Myocyte (in vitro differentiated cells): ENCODE measurements at regions not wholly inside any gene's neighbourhood (a gene's known extent, or its start where the extent isn't known, plus 50 kb on each side); places are given as distances from the start of the nearest gene placed in this dataset.
"Not testable (repeated sequence)": the region's sequence is repeated elsewhere in the genome, so short reads cannot be mapped to it uniquely, and the experiment has no call there.

Experiments
- DNase-seq: peaks from one replicate; pipeline ENCODE4 v3.0.0-alpha.2; 2012; ENCODE audit warnings: low read depth

- DNase-seq: no peak
Measured at GRCh38 chr6:81969814-81970213, 217.3 kb upstream of the TENT5A start.

DNA sequence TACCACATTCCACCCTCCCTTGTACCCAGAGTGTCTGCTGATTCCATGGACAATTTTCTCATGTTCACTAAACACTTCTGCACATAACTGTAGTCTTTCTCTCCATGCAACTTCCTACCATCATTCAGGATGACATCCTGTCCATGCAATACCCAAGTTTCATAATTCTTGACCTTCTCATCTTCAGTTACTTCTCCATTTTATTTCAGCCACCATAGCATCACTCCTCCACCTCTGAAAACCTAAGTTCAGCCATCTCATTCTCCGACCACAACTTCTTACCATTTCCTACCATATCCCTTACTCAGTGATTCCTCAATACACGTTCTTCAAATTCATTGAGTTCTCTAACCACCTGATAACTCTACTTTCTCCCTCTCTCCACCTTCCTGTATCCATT is 216.5 kb upstream of the TENT5A start:
- DNase-seq: no peak

DNA sequence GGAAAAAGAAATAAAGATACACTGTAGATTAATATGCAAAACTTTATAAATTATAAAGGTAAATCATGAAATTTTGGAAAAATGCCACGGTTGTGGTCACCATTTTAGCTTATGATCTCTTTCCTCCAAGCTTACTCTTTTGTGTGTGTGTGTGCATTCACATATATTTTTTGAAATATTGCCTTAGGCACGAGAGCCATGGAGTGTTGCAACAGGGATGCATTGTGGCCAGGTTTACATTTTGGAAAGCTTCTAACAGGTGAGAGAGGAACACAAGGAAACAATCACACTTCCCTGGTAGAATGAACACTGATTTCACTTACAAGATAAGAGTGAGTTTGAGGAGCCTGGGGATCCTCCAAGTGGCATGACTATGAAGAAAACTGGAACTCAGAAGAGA is 214.5 kb upstream of the TENT5A start:
- DNase-seq: no peak

DNA sequence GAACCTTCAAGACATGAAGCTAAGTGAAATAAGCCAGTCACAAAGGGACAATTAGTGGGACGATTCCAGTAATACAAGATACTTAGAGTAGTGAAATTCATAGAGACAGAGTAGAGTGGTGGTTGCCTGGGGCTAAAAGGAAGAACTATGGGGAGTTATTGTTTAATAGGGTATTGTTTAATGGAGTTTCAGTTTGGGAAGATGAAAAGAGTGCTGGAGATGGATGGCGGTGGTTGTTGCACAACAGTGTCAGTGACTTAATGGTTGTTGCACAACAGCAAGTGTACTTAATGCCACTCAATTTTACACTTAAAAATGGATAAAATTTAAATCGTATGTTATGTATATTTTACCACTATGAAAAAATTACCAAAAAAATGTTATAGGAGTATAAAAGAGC is 209.7 kb upstream of the TENT5A start:
- DNase-seq: no peak

DNA sequence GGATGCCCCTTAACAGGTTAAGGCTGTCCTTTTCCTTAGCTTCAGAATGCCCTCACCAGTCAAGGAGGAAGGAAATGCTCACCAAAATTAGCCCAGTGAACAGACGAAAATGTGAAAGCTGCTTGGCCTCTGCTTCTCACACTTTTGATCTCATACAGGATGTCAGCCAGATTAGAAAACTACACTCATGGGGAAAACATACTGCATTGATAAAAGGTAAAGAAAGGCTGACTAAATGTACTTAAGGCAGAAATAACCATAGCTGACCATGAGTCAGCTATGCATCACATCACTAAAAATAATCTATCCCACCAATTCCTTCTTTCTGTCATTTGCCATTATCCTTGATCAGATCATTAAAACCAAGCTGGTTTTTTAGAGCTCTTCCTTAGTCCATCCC is 198.4 kb upstream of the TENT5A start:
- DNase-seq: no peak

DNA sequence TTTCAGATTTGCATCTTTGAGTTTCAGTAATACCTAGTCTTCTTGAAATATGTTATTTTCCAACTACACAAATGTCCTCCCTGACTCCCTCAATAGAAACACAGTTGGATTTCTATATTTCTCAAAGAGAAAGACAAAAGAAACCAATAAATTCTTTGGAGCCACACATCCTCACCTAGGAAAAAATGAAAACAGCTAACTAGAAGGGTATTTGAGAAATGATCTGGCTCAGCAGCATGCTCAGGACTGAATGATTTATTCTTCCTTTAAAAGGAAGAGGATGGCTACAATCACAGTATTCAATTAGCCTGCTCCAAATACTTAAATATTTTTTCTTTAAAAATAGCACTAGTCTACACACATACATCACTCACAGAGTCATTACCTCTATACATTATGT is 196.4 kb upstream of the TENT5A start:
- DNase-seq: no peak

- DNase-seq: not testable (repeated sequence)
Measured at GRCh38 chr6:81948196-81948595, 195.7 kb upstream of the TENT5A start.

DNA sequence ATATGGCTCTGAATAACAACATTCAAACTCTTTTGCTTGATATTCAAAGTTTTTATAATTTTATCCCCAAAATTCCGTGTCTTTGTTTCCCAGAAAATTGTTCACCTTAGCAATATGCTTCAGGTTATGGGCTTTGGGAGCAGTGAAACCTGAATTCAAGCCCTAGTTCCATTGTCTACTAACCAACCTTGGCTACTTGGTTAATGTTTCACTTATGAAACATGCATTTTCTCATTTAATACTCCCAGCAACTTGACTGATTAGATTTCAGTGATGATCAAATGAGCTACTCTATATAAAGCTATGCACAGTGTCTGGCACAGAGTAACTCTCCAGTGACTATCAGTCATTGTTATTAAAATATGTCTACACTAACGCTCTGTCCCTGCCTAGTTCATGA is 192.2 kb upstream of the TENT5A start:
- no peak for DNase-seq

DNA sequence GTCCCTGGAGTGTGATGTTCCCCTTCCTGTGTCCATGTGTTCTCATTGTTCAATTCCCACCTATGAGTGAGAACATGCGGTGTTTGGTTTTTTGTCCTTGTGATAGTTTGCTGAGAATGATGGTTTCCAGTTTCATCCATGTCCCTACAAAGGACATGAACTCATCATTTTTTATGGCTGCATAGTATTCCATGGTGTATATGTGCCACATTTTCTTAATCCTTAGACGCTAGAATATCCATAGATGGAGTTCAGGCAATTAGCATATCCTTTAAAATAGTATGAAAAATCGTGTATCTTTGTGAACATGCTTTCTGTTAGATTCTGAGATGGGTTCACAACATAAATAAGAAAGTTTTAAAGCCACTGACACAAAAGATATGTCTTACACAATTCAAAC is 190.4 kb upstream of the TENT5A start:
- not testable (repeated sequence) for DNase-seq

DNA sequence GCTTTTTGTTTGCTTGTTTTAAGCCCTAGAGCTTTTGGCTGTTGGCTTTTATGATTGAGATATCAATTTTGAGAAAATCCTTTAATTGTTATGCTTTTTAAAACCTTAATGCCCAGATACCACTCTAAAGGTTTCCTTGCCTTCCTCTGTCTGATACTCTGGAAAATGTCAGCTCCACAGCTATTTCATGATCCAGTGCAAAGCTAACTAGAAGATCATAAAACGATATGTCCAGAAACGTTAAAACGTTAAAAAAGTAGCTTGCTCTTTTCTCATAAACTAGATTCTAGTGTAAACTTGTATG is 189.5 kb upstream of the TENT5A start:
- DNase-seq: no peak

GRCh38 chr6:81940451-81940985 is 188.0 kb upstream of the TENT5A start:
- no peak for DNase-seq

GRCh38 chr6:81939766-81940165 is 187.3 kb upstream of the TENT5A start:
- DNase-seq: no peak

- peak; percentile 3 for DNase-seq
Measured at GRCh38 chr6:81938991-81939732, 186.7 kb upstream of the TENT5A start.

- DNase-seq: peak; percentile 32
Measured at GRCh38 chr6:81938014-81938856, 185.8 kb upstream of the TENT5A start.

GRCh38 chr6:81937296-81937937 is 184.9 kb upstream of the TENT5A start:
- DNase-seq: peak; percentile 17

DNA sequence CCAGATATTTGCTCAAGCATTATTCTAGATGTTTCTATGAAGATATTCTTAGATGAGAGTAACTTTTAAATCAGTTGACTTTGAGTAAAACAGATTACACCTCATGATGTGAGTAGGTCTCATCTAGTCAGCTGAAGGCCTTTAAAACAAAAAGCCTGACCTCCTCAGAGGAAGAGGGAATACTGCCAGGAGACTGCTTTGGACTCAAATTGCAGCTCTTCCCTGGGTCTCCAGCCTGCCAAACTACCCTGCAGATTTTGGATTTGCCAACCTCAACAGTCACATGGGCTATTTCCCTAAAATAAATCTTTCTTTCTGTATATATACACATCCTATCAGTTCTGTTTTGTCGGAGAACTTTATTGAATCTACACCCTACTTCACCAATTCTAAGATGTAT is 182.5 kb upstream of the TENT5A start:
- peak; percentile 24 for DNase-seq

DNA sequence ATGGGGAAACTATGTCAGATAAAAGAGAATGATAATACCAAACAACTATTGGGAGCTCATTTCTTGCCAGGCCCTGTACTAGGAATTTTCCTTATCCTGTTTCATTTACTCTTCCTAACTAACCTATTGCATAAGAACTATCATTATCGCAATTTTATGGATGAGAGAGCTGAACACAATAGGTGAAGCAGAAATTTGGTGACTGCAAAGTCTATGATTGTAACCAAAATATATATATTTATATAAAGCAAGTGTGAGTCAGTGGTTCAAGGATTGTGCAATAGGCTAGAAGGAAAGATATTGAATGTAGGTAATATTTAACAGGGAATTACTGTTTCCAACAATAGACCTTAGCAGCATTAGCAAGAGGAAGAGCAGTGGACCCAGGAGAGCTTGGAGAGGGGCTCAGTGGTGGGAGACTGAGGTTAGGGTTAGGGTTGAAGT is 181.1 kb upstream of the TENT5A start:
- no peak for DNase-seq

GRCh38 chr6:81933089-81933488 is 180.6 kb upstream of the TENT5A start:
- no peak for DNase-seq

- not testable (repeated sequence) for DNase-seq
Measured at GRCh38 chr6:81932448-81932847, 180.0 kb upstream of the TENT5A start.

GRCh38 chr6:81929828-81930227 is 177.3 kb upstream of the TENT5A start:
- peak; percentile 7 for DNase-seq

GRCh38 chr6:81925201-81925600 is 172.7 kb upstream of the TENT5A start:
- DNase-seq: peak; percentile 60
